HL-60 (cell line): ENCODE measurements at regions not wholly inside any gene's neighbourhood (a gene's known extent, or its start where the extent isn't known, plus 50 kb on each side); places are given as distances from the start of the nearest gene placed in this dataset.

Experiments
- TF ChIP-seq, protein P1 (sequence below): IDR thresholded peaks from one replicate; pipeline ENCODE4 v1.5.1; 2011; ENCODE audit warnings: low read length, control low read depth, inconsistent platforms; ENCODE audit not compliant: insufficient read depth
- TF ChIP-seq, protein P2 (sequence below): IDR thresholded peaks from 2 replicates; pipeline ENCODE4 v1.6.1; 2012; ENCODE audit warnings: low read depth; ENCODE audit not compliant: insufficient replicate concordance

- TF ChIP-seq, protein P1, sequence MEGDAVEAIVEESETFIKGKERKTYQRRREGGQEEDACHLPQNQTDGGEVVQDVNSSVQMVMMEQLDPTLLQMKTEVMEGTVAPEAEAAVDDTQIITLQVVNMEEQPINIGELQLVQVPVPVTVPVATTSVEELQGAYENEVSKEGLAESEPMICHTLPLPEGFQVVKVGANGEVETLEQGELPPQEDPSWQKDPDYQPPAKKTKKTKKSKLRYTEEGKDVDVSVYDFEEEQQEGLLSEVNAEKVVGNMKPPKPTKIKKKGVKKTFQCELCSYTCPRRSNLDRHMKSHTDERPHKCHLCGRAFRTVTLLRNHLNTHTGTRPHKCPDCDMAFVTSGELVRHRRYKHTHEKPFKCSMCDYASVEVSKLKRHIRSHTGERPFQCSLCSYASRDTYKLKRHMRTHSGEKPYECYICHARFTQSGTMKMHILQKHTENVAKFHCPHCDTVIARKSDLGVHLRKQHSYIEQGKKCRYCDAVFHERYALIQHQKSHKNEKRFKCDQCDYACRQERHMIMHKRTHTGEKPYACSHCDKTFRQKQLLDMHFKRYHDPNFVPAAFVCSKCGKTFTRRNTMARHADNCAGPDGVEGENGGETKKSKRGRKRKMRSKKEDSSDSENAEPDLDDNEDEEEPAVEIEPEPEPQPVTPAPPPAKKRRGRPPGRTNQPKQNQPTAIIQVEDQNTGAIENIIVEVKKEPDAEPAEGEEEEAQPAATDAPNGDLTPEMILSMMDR: no peak
- TF ChIP-seq, protein P2, sequence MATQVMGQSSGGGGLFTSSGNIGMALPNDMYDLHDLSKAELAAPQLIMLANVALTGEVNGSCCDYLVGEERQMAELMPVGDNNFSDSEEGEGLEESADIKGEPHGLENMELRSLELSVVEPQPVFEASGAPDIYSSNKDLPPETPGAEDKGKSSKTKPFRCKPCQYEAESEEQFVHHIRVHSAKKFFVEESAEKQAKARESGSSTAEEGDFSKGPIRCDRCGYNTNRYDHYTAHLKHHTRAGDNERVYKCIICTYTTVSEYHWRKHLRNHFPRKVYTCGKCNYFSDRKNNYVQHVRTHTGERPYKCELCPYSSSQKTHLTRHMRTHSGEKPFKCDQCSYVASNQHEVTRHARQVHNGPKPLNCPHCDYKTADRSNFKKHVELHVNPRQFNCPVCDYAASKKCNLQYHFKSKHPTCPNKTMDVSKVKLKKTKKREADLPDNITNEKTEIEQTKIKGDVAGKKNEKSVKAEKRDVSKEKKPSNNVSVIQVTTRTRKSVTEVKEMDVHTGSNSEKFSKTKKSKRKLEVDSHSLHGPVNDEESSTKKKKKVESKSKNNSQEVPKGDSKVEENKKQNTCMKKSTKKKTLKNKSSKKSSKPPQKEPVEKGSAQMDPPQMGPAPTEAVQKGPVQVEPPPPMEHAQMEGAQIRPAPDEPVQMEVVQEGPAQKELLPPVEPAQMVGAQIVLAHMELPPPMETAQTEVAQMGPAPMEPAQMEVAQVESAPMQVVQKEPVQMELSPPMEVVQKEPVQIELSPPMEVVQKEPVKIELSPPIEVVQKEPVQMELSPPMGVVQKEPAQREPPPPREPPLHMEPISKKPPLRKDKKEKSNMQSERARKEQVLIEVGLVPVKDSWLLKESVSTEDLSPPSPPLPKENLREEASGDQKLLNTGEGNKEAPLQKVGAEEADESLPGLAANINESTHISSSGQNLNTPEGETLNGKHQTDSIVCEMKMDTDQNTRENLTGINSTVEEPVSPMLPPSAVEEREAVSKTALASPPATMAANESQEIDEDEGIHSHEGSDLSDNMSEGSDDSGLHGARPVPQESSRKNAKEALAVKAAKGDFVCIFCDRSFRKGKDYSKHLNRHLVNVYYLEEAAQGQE: no peak
Observed at GRCh38 chr2:125168442-125168841, 1143.4 kb downstream of the CNTNAP5 start.
